Prostate gland (tissue), 2 donors: ENCODE measurements at regions not wholly inside any gene's neighbourhood (a gene's known extent, or its start where the extent isn't known, plus 50 kb on each side); places are given as distances from the start of the nearest gene placed in this dataset.

Experiments
- CTCF ChIP-seq, 4 experiments: fragments of 200-600 bp in 2 of 4; fragments of 450-650 bp in 2 of 4; sonication (generic) in 2 of 4; IDR thresholded peaks; 1 replicate in 3 of 4; 2 replicates in 1 of 4; pipeline ENCODE4 v1.5.1; 2016 to 2019; ENCODE audit warnings: antibody characterized with exemption in 4 of 4, mild to moderate bottlenecking in 2 of 4, moderate library complexity in 2 of 4
- POLR2A ChIP-seq: fragments of 450-650 bp; IDR thresholded peaks from one replicate; pipeline ENCODE4 v1.6.1; 2016; ENCODE audit warnings: antibody characterized with exemption, mild to moderate bottlenecking

GRCh38 chr1:199678771-199679170, 348.7 kb upstream of the NR5A2 start:
- TF ChIP-seq CTCF (IDR thresholded peaks at IDR 0.05) (no peak), POLR2A (no peak)
